ENCODE measurements at regions not wholly inside any gene's neighbourhood (a gene's known extent, or its start where the extent isn't known, plus 50 kb on each side); places are given as distances from the start of the nearest gene placed in this dataset.
A peak's percentile ranks its signal among the peaks of the same experiment; 100 is the strongest.

GRCh38 chr5:133761632-133762031 is 149.3 kb upstream of the FSTL4 start:
- TF ChIP-seq CTCF (IDR thresholded peaks at IDR 0.05; ENCODE audit: borderline replicate concordance, insufficient read depth, low read depth, low read length) = no peak
- no peak overlapping the region for H3K4me3 ChIP-seq (ENCODE audit: low read depth, low read length)

- no peak for TF ChIP-seq CTCF (IDR thresholded peaks at IDR 0.05; ENCODE audit: borderline replicate concordance, insufficient read depth, low read depth, low read length)
- H3K4me3 ChIP-seq (ENCODE audit: low read depth, low read length) = no peak overlapping the region
Observed at GRCh38 chr5:133760532-133760931, 148.2 kb upstream of the FSTL4 start.

- TF ChIP-seq CTCF (IDR thresholded peaks at IDR 0.05; ENCODE audit: borderline replicate concordance, insufficient read depth, low read depth, low read length) = no peak
- H3K4me3 ChIP-seq (ENCODE audit: low read depth, low read length) = no peak overlapping the region
Observed at GRCh38 chr5:133758641-133759040, 146.3 kb upstream of the FSTL4 start.

- no peak overlapping the region for H3K4me3 ChIP-seq (ENCODE audit: low read depth, low read length)
- TF ChIP-seq CTCF (IDR thresholded peaks at IDR 0.05; ENCODE audit: borderline replicate concordance, insufficient read depth, low read depth, low read length) = no peak
Observed at GRCh38 chr5:133757396-133757945, 145.1 kb upstream of the FSTL4 start.

- H3K4me3 ChIP-seq (ENCODE audit: low read depth, low read length) = no peak overlapping the region
- no peak for TF ChIP-seq CTCF (IDR thresholded peaks at IDR 0.05; ENCODE audit: borderline replicate concordance, insufficient read depth, low read depth, low read length)
Observed at GRCh38 chr5:133756756-133757155, 144.4 kb upstream of the FSTL4 start.

GRCh38 chr5:133756036-133756435 is 143.7 kb upstream of the FSTL4 start:
- no peak for TF ChIP-seq CTCF (IDR thresholded peaks at IDR 0.05; ENCODE audit: borderline replicate concordance, insufficient read depth, low read depth, low read length)
- no peak overlapping the region for H3K4me3 ChIP-seq (ENCODE audit: low read depth, low read length)

GRCh38 chr5:133754575-133755169 is 142.3 kb upstream of the FSTL4 start:
- H3K4me3 ChIP-seq (ENCODE audit: low read depth, low read length) = no peak overlapping the region
- TF ChIP-seq CTCF (IDR thresholded peaks at IDR 0.05; ENCODE audit: borderline replicate concordance, insufficient read depth, low read depth, low read length) = peak; percentile 68

Data from GM12875 (cell line).